NB4 (cell line): ENCODE measurements at regions not wholly inside any gene's neighbourhood (a gene's known extent, or its start where the extent isn't known, plus 50 kb on each side); places are given as distances from the start of the nearest gene placed in this dataset.
A peak's percentile ranks its signal among the peaks of the same experiment; 100 is the strongest.

ENCODE experiments used
- DNase-seq: peaks from one replicate; pipeline ENCODE4 v3.0.0; 2010; ENCODE audit warnings: low read depth
- H3K4me3 ChIP-seq: one replicate; pipeline ENCODE4 v1.5.1; 2011; ENCODE audit warnings: mild to moderate bottlenecking, low read depth, low read length, moderate library complexity
- MYC ChIP-seq: IDR thresholded peaks from 2 replicates; pipeline ENCODE4 v1.6.1; 2011; ENCODE audit warnings: low read depth, low read length
- POLR2A ChIP-seq: IDR thresholded peaks from 2 replicates; pipeline ENCODE4 v1.6.1; 2011; ENCODE audit warnings: mild to moderate bottlenecking; ENCODE audit not compliant: insufficient read length; ENCODE audit errors: extremely low read depth
- TF ChIP-seq, protein P1 (sequence below): IDR thresholded peaks from one replicate; pipeline ENCODE4 v1.5.1; 2012; ENCODE audit warnings: low read depth, low read length
- TF ChIP-seq, protein P2 (sequence below): IDR thresholded peaks from 2 replicates; pipeline ENCODE4 v1.6.1; 2011; ENCODE audit warnings: low read depth, low read length

DNA sequence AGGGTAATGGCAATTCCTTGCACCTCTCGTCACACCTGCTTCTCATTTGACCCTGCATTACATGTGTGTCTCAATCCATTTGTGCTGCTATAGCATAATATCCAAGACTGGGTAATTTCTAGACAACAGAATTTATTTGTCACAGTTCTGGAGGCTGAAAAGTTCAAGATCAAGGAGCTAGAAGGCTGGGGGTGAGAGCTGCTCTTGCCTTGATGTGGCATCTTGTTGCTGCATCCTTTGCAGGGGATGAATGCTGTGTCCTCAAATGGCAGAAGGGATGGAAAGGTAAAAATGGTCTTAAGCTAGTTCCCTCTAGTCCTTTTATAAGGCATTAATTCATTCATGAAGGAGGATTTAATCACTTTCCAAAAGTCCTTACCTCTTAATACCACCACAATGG is 323.7 kb upstream of the RPS23 start:
- TF ChIP-seq, protein P1, sequence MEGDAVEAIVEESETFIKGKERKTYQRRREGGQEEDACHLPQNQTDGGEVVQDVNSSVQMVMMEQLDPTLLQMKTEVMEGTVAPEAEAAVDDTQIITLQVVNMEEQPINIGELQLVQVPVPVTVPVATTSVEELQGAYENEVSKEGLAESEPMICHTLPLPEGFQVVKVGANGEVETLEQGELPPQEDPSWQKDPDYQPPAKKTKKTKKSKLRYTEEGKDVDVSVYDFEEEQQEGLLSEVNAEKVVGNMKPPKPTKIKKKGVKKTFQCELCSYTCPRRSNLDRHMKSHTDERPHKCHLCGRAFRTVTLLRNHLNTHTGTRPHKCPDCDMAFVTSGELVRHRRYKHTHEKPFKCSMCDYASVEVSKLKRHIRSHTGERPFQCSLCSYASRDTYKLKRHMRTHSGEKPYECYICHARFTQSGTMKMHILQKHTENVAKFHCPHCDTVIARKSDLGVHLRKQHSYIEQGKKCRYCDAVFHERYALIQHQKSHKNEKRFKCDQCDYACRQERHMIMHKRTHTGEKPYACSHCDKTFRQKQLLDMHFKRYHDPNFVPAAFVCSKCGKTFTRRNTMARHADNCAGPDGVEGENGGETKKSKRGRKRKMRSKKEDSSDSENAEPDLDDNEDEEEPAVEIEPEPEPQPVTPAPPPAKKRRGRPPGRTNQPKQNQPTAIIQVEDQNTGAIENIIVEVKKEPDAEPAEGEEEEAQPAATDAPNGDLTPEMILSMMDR, result no peak
- TF ChIP-seq, protein P2, sequence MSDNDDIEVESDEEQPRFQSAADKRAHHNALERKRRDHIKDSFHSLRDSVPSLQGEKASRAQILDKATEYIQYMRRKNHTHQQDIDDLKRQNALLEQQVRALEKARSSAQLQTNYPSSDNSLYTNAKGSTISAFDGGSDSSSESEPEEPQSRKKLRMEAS, result no peak
- no peak for TF ChIP-seq POLR2A
- no peak for TF ChIP-seq MYC
- H3K4me3 ChIP-seq, result no peak overlapping the region
- DNase-seq, result no peak

- TF ChIP-seq, protein P1, result no peak
- TF ChIP-seq, protein P2, result no peak
- no peak for TF ChIP-seq MYC
- no peak overlapping the region for H3K4me3 ChIP-seq
- no peak for DNase-seq
Observed at GRCh38 chr5:82601077-82601476, 322.9 kb upstream of the RPS23 start.

DNA sequence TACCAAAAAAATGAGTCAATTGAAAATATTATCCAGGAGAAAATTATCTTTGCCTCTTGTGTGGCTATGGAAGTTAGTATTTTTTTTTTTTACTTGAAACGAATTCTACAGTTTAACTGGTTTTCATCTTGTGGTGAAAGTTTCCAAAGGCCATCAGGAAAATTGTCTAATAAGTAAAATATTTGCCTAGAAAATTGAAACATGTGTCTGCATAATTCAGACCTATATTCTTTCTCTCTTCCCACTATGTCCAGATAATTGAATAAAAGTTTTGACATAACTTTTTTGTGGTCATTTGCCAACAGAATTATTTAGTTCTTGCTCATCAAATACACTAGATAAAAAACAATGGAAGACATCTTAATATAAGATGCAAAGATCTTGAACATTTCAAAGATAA is 321.5 kb upstream of the RPS23 start:
- TF ChIP-seq, protein P2, result no peak
- TF ChIP-seq MYC (no peak), POLR2A (no peak)
- TF ChIP-seq, protein P1, result no peak
- no peak for DNase-seq
- H3K4me3 ChIP-seq, result no peak overlapping the region

DNA sequence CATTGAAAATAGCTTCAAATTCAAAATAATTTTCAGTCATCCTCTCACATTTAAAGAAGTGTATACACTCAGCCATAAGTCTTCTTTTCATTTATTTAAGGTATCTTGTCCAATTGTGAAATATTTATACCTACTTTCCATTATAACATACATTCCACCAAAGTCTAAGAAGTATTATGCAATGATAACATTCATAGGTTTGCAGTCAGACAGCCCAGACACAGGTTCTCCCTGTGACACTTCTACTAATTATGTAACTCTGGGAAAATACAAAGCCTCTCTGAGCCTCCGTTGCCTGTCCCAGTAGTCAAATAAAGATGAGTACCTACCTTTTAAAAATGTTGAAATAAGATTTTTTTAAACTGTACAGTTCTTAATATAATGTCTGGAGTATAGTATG is 320.9 kb upstream of the RPS23 start:
- DNase-seq, result no peak
- TF ChIP-seq MYC, result no peak
- TF ChIP-seq, protein P2, result no peak
- no peak for TF ChIP-seq POLR2A
- TF ChIP-seq, protein P1, result no peak
- no peak overlapping the region for H3K4me3 ChIP-seq

DNA sequence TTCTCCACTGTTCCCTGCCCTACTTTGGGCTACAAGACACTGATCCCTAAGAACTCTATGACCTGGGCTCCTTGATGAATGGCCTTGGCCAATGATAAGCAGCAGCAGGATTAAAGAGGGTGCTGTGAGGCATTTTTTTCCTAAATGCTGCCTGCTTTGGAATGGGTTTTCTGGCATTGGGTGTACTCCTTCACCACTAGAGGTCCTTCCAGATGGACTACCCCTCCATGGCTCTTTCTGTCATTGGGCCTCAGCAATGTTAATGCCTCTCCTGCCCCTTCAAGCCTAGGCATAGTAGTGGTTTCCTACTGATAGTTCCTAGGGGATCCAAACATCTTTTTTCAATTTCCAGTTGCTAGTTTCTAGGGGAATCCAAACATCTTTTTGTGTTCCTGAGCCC is 319.3 kb upstream of the RPS23 start:
- H3K4me3 ChIP-seq, result no peak overlapping the region
- no peak for DNase-seq
- TF ChIP-seq, protein P1, result peak; percentile 16
- no peak for TF ChIP-seq MYC

GRCh38 chr5:82596451-82596850 is 318.3 kb upstream of the RPS23 start:
- no peak overlapping the region for H3K4me3 ChIP-seq
- no peak for TF ChIP-seq MYC
- TF ChIP-seq, protein P2, result no peak
- no peak for TF ChIP-seq POLR2A
- TF ChIP-seq, protein P1, result no peak
- DNase-seq, result no peak
